Retinal pigment epithelial cell (primary cell): ENCODE measurements at regions not wholly inside any gene's neighbourhood (a gene's known extent, or its start where the extent isn't known, plus 50 kb on each side); places are given as distances from the start of the nearest gene placed in this dataset.
A peak's percentile ranks its signal among the peaks of the same experiment; 100 is the strongest.

Experiments used
- DNase-seq: peaks from one replicate; pipeline ENCODE4 v3.0.0-alpha.2; 2010; ENCODE audit warnings: low read depth
- H3K4me3 ChIP-seq: 2 replicates; pipeline ENCODE4 v1.5.1; 2011; ENCODE audit warnings: mild to moderate bottlenecking, low read length, control low read depth, moderate library complexity
- TF ChIP-seq, protein P1 (sequence below): conservative IDR thresholded peaks from 2 replicates; pipeline ENCODE4 v1.5.1; 2011; ENCODE audit warnings: low read depth, low read length, control low read depth, inconsistent platforms

DNA sequence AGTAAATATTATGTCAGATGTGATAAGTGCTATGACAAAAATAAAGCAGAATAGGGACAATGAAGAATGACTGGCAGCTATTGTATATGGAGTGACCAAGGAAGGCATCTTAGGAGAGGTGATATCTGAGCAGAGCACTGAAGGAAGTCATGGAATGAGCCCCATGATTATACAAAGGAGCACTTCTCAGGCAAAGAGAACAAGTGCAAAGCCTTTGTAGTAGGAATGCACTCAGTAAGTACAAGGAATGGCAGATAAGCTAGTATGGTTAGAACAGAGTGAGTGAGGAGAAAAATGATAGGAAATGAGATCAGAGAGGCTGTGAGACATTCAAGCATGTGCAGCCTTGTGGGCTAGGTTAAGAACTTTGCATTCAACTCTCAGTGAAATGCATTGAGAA is 214.8 kb downstream of the LURAP1L start:
- DNase-seq = no peak
- H3K4me3 ChIP-seq = no peak overlapping the region
- TF ChIP-seq, protein P1, sequence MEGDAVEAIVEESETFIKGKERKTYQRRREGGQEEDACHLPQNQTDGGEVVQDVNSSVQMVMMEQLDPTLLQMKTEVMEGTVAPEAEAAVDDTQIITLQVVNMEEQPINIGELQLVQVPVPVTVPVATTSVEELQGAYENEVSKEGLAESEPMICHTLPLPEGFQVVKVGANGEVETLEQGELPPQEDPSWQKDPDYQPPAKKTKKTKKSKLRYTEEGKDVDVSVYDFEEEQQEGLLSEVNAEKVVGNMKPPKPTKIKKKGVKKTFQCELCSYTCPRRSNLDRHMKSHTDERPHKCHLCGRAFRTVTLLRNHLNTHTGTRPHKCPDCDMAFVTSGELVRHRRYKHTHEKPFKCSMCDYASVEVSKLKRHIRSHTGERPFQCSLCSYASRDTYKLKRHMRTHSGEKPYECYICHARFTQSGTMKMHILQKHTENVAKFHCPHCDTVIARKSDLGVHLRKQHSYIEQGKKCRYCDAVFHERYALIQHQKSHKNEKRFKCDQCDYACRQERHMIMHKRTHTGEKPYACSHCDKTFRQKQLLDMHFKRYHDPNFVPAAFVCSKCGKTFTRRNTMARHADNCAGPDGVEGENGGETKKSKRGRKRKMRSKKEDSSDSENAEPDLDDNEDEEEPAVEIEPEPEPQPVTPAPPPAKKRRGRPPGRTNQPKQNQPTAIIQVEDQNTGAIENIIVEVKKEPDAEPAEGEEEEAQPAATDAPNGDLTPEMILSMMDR = no peak

DNA sequence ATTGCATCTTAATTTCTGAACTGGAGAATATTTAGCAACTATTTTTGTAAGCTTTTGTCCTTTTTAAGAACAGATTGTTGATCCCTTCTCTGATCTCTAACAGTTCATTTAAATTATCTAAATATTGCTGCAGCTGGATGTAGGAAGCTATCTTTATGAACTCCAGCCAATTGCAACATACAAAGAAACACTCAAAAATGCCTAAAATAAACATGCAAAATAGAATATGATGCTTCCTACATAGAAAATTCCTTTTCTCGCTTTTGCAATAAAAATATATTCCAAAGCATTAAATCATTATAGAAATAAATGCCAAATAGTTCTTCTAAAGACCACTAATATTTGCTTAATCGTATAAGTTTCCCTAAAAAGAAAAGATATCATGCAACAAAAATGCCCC is 218.6 kb downstream of the LURAP1L start:
- no peak for DNase-seq
- H3K4me3 ChIP-seq = no peak overlapping the region
- TF ChIP-seq, protein P1 = no peak

DNA sequence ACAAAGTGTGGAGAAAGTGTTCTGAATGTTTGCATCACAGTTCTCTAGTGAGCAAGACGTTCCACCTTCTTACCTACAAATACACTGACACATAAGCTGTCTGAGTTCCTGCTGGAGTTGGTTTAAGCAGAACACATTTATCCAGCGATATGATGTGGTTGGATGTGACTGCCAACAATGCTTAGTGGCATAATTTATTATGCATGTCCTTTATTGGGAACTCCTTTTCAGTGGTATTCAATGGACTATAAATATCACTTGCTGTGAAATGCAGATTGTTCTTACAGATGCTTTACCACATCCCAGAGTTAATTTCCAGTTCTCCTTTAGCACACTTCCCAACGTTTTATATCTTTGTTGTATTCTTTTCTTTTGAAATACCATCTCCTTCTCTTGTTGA is 222.2 kb downstream of the LURAP1L start:
- no peak overlapping the region for H3K4me3 ChIP-seq
- TF ChIP-seq, protein P1 = no peak

DNA sequence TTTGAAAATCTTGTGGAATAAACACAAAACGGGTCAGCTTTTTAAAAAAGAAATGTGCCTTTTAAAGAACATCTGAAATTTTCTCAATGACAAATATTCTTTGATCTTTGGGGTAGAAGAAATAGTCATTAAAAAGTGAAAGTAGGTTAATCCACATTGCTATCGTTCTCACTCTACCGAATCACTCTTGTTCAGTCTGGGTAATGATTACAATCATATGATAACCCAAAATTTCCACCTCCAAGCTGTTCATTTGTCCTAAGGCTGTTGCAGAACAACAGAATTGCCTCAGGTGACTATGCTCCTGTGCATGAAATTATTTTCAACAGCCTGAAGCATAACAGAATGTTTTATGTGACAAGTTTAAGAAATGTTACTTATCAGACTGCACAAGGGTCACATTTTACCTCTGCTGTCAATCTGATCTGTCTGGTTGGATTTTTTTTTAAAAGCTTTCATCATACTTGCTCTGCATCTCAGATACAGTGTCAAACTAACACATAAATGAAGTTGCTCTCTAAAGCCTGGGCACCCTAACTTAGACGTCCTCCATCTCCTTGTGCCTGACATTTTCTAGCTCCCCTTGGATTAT is 227.3 kb downstream of the LURAP1L start:
- no peak overlapping the region for H3K4me3 ChIP-seq
- TF ChIP-seq, protein P1 = no peak
- no peak for DNase-seq

More for the DNA sequence above, 222.2 kb downstream of the LURAP1L start:
- DNase-seq = no peak

DNA sequence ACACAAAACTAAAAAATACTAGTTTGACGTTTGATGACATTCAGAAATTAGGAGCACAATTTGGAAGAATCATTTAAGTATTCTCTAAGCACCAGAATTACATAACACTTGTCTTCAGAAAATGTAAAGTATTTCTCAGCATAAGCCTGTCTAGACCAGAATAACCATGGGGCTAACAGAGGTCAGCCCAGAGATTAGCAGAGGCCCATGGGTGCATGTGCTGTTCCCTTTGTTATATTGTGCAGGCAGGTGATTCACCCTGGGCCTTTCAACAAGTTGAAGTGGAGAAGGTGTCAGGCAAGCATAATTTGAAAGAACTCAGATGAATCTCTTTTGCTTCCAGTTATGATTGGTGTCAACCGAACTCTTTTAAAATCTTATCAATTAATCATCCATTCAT is 227.9 kb downstream of the LURAP1L start:
- H3K4me3 ChIP-seq = no peak overlapping the region
- TF ChIP-seq, protein P1 = no peak
- peak; percentile 74 for DNase-seq

DNA sequence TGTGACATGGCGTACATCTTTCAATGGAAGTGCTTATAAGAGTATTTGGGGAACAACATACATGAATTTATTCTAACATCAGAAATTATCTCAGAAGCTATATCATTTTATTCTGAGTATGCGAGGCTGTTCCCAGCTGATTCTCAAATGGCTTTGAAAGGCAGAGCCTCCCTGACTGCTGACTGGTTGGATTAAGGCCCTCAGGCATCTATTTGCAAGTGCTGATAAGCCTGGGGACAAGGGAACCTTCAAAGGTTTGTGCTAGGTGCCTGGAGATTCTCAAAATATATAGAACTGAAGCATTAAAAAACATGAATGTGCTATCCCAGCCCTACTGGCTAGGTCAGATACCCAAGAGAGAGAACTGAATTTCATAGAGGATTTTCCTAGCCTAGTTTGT is 235.1 kb downstream of the LURAP1L start:
- no peak overlapping the region for H3K4me3 ChIP-seq
- DNase-seq = no peak
- TF ChIP-seq, protein P1 = no peak
